SKM-1 (cell line): ENCODE measurements at regions not wholly inside any gene's neighbourhood (a gene's known extent, or its start where the extent isn't known, plus 50 kb on each side); places are given as distances from the start of the nearest gene placed in this dataset.
"Not testable (repeated sequence)": the region's sequence is repeated elsewhere in the genome, so short reads cannot be mapped to it uniquely, and the experiment has no call there.

Source experiments
- DNase-seq: peaks from one replicate; lab custom pipeline; 2025; ENCODE audit not compliant: unreplicated experiment; lab: John Stamatoyannopoulos, UW

DNA sequence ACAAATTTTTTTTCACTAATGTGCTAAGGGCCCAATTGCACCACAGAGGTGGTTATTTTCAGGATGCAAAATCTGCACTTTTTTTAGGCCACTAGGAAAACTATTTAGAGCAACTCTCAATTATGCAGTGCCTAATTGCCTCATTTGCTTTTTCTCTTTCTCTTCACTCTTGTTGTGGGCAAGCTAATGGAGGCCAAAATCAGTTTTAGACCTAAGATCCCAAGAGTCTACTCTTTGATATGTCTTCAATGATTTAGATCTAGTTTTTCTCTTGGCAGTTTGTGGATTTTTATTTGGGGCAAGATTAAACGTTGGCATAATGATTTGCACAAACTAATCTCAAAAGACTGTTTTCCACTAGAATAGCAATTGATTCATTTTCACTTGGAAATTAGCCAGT is 1996.9 kb downstream of the LRRC4C start:
- DNase-seq: no peak

DNA sequence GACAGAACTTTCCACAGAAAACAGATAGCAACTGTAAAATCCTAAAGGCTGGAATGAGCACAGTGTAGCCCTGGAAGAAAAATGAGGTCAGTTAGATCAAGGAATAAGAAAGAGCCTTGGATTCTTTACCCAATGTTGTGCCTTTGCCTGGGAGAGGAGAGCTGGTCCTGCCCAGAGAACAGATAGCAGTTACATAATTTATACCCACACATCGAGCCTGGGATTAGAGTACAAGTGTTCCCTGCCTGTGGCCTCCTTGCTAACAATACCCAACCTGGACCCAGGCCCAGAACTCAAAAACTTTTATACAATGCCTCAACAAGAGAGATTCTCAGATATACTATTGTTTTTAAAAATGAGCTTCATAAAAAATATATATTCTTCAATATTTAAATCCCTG is 1998.4 kb downstream of the LRRC4C start:
- no peak for DNase-seq

DNA sequence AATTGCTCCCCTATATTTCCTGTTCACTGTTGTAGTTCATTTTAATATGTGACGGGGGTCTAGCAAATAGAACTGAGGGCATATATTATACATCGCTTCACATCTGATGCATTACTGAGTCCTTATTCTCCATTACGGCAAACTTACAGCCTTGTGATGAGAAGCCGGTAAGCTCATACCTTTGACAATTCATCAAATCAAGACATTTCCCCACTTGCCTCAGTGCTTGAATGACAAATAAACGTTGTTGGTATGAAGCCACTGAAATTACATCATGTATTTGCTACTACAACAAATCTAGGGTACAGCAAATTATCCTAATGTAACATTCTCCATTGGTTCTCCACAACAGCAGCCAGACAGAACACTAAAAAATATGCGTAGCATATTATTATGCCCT is 1999.8 kb downstream of the LRRC4C start:
- no peak for DNase-seq

DNA sequence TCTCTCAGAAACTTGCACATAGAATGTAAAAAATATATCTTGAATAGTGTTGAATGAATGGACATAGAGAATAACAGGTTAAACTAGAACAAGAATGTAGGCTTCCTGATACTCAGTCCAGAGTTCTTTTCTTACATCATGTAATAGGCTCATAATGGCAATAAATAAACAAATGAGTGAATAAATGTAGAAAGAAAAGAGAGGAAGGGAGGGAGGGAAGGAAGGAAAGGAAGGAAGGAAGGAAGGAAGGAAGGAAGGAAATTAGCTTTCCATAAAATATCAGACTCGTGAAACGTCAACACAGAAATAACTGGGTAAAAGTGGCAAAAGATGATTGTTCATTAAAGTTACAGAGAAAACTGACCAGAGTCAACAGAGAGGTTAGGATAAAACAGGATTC is 2001.0 kb downstream of the LRRC4C start:
- no peak for DNase-seq

DNA sequence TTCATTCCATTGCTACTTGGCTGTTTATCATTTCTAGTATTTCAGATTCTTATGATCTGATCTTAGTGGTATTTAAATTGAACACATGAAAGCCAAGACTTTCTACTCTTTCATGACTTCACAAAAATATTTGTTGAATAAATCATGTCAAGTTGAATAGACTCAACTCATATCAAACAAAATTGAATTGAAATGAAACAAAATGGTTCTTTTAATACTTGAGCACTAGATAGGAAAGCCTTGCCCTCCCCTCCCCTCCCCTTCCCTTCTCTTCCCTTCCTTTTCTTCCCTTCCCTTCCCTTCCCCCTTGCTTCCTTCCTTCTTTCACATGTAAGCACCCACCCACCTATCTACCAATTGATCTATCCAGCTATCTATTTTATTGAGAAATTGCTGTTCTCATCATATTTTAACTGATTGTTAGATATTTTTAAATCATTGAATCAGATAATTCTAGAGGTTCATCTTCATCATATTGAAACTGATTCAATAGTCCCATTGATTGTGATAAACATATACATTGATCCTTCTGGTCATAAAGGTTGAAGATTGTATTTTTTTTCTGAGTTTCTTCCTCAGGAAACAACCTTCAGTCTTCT is 2015.9 kb downstream of the LRRC4C start:
- no peak for DNase-seq

GRCh38 chr11:39442177-39442576 is 2017.3 kb downstream of the LRRC4C start:
- DNase-seq: no peak

GRCh38 chr11:39435641-39436040 is 2023.8 kb downstream of the LRRC4C start:
- DNase-seq: no peak

- no peak for DNase-seq
Observed at GRCh38 chr11:39434466-39434865, 2025.0 kb downstream of the LRRC4C start.

DNA sequence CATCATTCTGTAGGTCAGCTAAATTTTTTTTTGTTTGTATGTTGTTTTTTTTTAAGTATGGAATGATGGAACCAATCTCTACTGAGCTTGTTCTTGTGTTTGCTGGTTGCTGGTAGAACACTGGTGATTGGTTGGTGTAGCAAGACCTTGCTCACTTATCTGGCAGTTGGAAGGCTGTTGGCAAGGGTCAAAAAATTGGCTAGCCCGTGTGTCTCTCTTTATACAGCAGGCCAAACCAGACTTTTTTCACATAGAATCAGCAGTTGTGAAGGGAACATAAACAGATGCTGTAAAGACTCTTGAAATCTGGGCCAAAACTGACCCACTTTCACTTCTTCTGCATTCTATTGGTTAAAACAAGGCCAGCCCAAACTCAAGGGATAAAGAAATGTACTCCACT is 2026.5 kb downstream of the LRRC4C start:
- no peak for DNase-seq

GRCh38 chr11:39425226-39425625 is 2034.2 kb downstream of the LRRC4C start:
- no peak for DNase-seq

DNA sequence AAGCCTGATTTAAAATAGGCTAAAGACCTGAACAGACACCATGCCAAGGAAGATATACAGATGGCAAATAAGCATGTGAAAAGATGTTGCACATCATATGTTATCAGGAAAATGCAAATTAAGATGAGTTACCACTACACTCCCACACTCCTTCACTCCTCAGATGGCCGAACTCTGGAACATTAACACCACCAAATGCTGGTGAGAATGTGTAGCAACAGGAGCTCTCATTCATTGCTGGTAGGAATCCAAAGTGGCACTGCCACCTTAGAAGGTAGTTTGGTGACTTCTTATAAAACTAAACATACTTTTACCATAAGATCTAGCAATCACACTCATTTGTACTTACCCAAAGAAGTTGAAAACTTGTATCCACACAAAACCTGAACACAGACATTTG is 2047.3 kb downstream of the LRRC4C start:
- DNase-seq: no peak

- no peak for DNase-seq
Observed at GRCh38 chr11:39385911-39386310, 2073.5 kb downstream of the LRRC4C start.

GRCh38 chr11:39374963-39375698 is 2084.3 kb downstream of the LRRC4C start:
- no peak for DNase-seq

GRCh38 chr11:39367534-39367933 is 2091.9 kb downstream of the LRRC4C start:
- DNase-seq: no peak

DNA sequence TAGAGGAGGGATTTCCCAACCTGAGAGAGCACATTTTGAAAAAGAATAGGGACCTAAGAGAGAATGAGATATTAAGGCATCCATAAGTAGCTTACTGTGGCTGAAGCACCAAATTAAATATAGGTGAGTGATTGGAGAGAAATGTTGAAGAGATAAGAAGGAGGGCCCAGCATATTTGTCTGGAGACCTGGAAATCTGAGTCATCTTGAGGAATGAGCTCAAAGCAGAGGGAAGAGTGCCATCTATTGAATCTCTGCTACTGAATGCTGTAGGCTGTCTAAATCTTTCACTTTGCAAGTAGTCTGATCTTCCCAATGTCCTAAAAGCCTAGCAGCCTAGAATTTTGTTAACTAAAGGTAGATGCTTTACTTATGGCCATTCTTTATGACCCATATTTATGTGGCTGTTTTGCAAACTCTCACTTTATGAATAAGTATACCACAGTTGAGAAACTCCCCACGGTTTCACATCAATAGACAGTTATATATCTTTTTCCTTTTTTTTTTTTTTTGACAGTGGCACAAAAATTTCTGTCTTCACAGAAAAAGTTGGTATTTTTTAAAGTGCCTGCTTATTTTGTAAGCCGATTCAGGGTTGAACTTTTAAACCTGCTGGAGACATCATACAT is 2093.5 kb downstream of the LRRC4C start:
- DNase-seq: no peak

DNA sequence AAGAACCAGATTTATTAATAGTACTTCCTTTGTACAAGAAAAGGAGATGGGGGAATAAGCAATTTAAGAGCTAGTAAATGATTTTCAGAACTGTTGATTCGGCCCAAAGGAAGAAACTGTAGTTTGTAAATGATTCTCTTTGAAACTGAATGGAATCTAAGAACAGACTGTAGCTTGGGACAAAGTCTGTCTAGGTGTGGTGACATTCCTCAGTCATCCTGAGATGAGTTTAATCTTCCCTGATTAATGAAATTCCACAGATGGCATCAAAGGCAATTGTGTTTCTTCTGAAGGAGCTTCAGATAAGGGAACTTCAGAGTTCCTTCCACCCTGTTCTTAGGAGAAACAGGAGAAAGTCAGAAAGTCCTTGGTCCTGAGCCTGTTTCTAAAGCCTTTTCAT is 2095.9 kb downstream of the LRRC4C start:
- no peak for DNase-seq

- DNase-seq: no peak
Observed at GRCh38 chr11:39361557-39361956, 2097.9 kb downstream of the LRRC4C start.

DNA sequence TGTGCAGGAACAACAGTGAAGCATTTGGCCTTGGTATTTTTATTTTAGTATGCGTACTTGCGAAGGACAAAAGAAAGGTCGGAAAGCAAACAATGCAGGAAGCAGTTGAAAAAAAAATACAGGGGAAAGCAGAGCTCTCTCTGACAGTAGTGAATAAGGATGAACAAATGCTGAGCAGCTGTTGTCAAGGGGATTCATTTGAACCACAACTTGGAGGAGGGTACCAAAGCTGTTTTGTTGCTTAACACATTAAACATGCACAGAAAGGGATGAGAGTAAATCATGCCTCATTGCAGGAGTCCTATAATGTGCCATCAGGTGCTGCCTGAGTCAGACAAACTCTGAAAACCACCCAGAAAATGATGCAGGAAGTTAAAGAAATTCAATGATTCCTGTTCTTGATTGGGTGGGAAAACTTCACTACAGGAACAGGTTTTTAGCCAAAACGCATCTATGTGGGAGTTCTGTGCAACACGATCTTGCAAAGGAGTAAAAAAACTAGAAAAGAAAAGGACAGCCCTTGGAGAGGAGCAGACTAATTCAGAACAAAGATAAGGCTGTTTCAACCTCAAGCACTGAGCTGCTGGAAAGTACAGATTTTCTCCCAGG is 2113.5 kb downstream of the LRRC4C start:
- no peak for DNase-seq

- DNase-seq: no peak
Observed at GRCh38 chr11:39341461-39341860, 2118.0 kb downstream of the LRRC4C start.

DNA sequence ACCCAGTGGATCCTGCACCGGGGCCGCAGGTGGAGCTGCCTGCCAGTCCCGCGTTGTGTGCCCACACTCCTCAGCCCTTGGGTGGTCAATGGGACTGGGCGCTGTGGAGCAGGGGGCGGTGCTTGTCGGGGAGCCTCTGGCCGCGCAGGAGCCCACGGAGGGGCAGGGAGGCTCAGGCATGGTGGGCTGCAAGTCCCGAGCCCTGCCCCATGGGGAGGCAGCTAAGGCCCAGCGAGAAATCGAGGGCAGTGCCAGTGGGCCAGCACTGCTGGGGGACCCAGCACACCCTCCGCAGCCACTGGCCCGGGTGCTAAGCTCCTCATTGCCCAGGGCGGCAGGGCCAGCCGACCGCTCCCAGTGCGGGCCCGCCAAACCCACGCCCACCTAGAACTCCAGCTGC is 2126.4 kb downstream of the LRRC4C start:
- not testable (repeated sequence) for DNase-seq

- no peak for DNase-seq
Observed at GRCh38 chr11:39327302-39327701, 2132.2 kb downstream of the LRRC4C start.

DNA sequence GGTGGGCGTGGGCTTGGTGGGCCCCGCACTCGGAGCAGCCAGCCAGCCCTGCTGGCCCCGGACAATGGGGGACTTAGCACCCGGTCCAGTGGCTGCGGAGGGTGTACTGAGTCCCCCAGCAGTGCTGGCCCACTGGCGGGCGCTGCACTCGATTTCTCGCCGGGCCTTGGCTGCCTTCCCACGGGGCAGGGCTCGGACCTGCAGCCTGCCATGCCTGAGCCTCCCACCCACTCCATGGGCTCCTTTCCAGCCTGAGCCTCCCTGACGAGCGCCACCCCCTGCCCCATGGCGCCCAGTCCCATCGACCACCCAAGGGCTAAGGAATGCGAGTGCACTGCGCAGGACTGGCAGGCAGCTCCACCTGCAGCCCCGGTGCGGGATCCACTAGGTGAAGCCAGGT is 2147.6 kb downstream of the LRRC4C start:
- DNase-seq: not testable (repeated sequence)
